NCI-H510A (cell line): ENCODE measurements at regions not wholly inside any gene's neighbourhood (a gene's known extent, or its start where the extent isn't known, plus 50 kb on each side); places are given as distances from the start of the nearest gene placed in this dataset.
"Not testable (repeated sequence)": the region's sequence is repeated elsewhere in the genome, so short reads cannot be mapped to it uniquely, and the experiment has no call there.

Experiments used
- DNase-seq: peaks from one replicate; lab custom pipeline; 2025; lab: John Stamatoyannopoulos, UW

- DNase-seq, result no peak
Observed at GRCh38 chr14:44616204-44616603, 109.1 kb upstream of the FSCB start.

GRCh38 chr14:44613061-44613712 lies 106.1 kb upstream of the FSCB start:
- DNase-seq, result no peak

- no peak for DNase-seq
Observed at GRCh38 chr14:44612002-44612401, 104.9 kb upstream of the FSCB start.

DNA sequence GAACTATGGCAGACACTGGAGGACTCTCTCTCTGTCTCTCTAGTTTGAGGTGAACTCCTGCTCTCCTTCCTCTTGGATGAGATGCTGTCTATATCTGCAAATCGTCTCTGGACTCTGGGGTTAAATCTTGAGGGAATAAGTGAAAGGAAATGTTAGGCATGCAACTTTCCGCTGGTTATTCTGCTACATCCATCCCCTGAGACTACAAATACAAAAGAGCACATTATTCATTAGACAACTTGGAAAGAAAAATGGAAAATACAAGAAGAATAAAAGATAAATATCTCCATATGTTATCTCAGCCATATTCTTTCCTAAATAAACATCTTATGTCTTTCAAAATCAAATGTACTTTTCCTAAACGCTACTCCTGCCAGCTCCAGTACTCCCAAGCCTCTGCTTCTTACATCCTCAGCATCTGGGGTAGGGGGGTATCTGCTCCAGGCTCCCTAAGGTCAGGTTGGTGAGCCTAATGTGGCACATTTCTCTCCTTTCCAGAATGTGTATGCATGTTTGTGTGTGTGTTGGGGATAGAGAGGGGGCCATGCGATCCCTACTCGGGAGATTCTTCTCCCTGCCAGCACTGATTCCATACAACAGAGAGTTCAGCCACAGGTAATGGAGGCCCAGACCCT lies 102.9 kb upstream of the FSCB start:
- no peak for DNase-seq

GRCh38 chr14:44609201-44609600 lies 102.1 kb upstream of the FSCB start:
- DNase-seq, result no peak

- no peak for DNase-seq
Observed at GRCh38 chr14:44607701-44608100, 100.6 kb upstream of the FSCB start.

GRCh38 chr14:44606576-44606975 lies 99.5 kb upstream of the FSCB start:
- no peak for DNase-seq

GRCh38 chr14:44601266-44601665 lies 94.2 kb upstream of the FSCB start:
- DNase-seq, result not testable (repeated sequence)

- no peak for DNase-seq
Observed at GRCh38 chr14:44589180-44589579, 82.1 kb upstream of the FSCB start.

GRCh38 chr14:44586910-44587309 lies 79.8 kb upstream of the FSCB start:
- peak; percentile 39 for DNase-seq

DNA sequence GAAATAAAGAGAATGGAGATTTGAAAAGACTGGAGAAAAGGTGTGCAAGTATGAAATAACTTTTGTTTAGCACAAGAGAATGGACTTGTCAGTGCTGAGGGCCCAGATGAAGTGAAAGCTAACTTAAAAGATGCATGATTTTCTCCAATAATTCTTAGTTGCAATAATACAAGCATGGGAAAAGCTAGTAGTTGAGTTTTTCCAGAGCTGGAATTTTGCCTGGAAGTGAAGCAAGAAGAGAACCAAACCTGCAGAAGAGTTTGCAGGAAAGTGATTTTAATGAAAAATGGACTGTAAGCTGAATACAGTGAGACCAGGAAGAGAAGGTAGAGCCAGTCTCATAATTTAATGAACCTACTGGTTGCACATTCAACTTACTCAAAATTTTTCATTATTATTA lies 69.3 kb upstream of the FSCB start:
- no peak for DNase-seq

DNA sequence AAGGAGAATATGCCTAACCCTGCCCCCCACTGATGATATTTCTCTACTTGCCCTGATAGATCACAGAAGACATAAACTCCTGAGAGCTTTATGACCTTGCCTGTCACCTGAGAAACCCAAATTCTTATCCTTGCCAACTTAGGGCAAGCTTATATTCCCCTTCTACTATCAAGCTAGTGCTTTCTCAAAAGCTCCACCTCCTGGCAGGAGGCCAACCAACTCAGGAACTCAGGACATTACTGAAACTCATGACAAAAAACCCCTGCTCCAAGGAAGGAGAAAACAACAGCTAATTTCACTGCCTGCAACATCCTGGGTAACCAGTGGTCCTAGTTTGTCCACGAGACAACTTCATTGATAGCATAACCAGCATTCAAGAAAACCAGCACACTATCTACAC lies 60.9 kb upstream of the FSCB start:
- DNase-seq, result no peak

- no peak for DNase-seq
Observed at GRCh38 chr14:44565968-44566367, 58.9 kb upstream of the FSCB start.

DNA sequence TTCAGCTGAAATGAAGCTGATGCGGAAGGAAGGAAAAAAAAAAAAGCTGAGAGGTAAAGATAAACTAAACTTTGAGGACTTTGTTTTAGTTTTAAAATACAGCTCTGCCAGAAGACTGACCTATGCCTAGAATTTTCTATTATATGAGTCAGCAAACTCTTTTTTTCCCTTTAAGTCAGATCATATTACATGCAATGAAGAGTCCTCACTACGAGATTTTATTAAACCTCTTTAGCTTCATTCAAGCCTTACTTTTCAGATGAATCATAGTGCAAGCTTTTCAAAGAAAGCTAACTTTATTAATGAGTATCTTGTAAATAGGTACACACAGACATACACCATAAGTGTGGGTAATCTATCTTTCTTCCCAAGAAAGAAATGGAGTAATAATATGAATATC lies 57.8 kb upstream of the FSCB start:
- no peak for DNase-seq
